Effector memory CD4-positive, alpha-beta T cell (primary cell): ENCODE measurements at regions not wholly inside any gene's neighbourhood (a gene's known extent, or its start where the extent isn't known, plus 50 kb on each side); places are given as distances from the start of the nearest gene placed in this dataset.

Experiments
- DNase-seq, 3 donors: peaks; one replicate each; pipeline ENCODE4 v3.0.0-alpha.2; 2020
- H3K27ac ChIP-seq: 2 replicates; pipeline ENCODE4 v1.7.0; 2013; ENCODE audit warnings: mild to moderate bottlenecking, low read length, moderate library complexity; ENCODE audit not compliant: insufficient read depth, poor library complexity, severe bottlenecking
- H3K27me3 ChIP-seq: replicated peaks from 2 replicates; pipeline ENCODE4 v1.7.0; 2013; ENCODE audit warnings: mild to moderate bottlenecking, low read length; ENCODE audit not compliant: insufficient read depth, control insufficient read depth, poor library complexity, severe bottlenecking
- H3K36me3 ChIP-seq: 2 replicates; pipeline ENCODE4 v1.7.0; 2013; ENCODE audit warnings: mild to moderate bottlenecking, low read length, moderate library complexity; ENCODE audit not compliant: control insufficient read depth, insufficient read depth
- H3K4me1 ChIP-seq: 2 replicates; pipeline ENCODE4 v1.7.0; 2013; ENCODE audit warnings: low read length, mild to moderate bottlenecking; ENCODE audit not compliant: control insufficient read depth, insufficient read depth, poor library complexity, severe bottlenecking
- H3K4me3 ChIP-seq: 2 replicates; pipeline ENCODE4 v1.7.0; 2013; ENCODE audit warnings: low read length, low read depth, mild to moderate bottlenecking; ENCODE audit not compliant: insufficient read depth, poor library complexity, severe bottlenecking
- H3K9me3 ChIP-seq: 2 replicates; pipeline ENCODE4 v1.7.0; 2013; ENCODE audit warnings: mild to moderate bottlenecking, low read length, moderate library complexity; ENCODE audit not compliant: control insufficient read depth

DNA sequence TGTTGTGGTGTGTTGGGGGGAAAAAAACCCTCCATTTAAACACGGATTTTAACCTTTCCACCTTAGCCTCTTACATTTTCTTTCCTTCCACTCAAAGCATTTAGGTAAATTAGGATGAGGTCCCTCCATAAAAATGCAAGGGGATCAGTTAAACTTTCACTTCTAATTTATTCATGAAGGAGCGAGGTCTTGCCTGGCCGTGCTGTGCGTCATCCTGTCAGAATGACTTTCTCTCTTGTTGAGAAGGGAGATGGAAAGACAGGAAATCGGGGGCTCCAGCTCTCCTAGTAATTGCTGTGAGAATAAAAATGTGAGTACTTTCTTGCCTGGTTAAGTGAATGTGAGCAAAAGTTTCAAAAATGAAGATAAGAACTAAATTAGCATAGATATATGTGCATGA is 962.3 kb upstream of the NR2F2 start:
- no peak for DNase-seq
- no peaks in the 10 kb centered on the region for H3K9me3 ChIP-seq
- H3K4me3 ChIP-seq = no peak overlapping the region
- H3K27ac ChIP-seq = no peak overlapping the region
- no peaks in the 10 kb centered on the region for H3K36me3 ChIP-seq
- H3K27me3 ChIP-seq = no peaks in the 10 kb centered on the region
- H3K4me1 ChIP-seq = no peaks in the 10 kb centered on the region

DNA sequence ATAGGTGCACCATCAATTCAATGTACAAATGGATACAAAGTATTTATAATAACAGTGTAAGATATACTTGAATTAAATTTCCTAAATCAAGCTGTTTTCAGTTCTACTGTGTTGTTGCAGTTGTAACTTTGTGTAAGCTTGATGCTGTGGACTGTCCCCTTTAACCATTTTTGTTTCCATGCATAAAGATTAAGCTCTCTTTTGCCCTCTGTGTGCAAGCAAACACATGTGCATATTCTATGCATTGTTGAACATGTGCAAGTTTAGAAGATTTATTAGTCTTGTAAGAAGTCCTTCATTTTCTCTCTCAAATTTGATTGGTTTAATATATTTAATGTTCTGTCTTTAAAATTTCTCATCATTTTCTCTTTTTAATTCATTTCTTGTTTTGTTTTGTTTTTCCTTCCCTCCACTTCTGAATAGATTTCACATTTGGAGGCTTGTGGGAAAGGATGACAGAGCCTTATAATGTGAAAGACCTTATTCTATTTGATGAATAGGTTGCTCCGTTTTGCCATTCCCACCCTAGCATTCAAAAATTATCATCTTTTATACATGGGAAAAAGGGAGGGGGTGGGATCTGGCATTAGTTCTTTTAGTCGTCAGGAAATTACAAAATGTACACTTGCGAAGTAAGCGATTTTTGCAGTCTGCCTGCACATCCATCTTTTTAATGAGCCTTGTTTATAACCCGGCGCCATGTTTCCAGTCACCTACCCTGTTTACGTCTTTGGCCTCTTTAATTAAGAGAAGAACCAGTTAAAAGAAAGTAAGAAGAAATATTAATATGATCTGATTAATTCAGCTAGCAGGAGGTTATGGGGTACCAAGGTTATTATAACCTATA is 961.5 kb upstream of the NR2F2 start:
- no peaks in the 10 kb centered on the region for H3K4me1 ChIP-seq
- DNase-seq = no peak
- no peak overlapping the region for H3K27ac ChIP-seq
- H3K9me3 ChIP-seq = no peaks in the 10 kb centered on the region
- no peaks in the 10 kb centered on the region for H3K27me3 ChIP-seq
- H3K4me3 ChIP-seq = no peak overlapping the region
- no peaks in the 10 kb centered on the region for H3K36me3 ChIP-seq

DNA sequence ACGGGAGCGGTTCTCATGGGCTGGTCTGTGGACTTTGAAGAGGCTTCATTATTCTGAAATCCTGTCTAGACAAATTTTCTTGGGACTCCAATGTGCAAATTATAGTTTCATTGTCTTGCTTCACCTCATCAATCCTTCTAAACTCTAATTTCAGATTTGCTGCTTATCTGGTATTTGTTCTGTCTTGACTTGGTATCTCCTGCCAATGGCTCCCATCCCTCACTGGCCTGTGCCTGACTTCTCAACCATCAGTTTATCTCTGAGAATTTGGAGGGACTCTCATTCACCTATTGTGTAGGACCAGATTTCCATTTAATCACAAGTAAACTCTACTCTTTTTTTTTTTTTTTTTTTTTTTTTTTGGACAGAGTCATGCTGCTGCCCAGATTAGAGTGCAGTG is 960.2 kb upstream of the NR2F2 start:
- Histone ChIP-seq H3K4me3 (no peak overlapping the region), H3K27me3 (no peaks in the 10 kb centered on the region), H3K4me1 (no peaks in the 10 kb centered on the region), H3K27ac (no peak overlapping the region), H3K36me3 (no peaks in the 10 kb centered on the region), H3K9me3 (no peaks in the 10 kb centered on the region)
- no peak for DNase-seq

DNA sequence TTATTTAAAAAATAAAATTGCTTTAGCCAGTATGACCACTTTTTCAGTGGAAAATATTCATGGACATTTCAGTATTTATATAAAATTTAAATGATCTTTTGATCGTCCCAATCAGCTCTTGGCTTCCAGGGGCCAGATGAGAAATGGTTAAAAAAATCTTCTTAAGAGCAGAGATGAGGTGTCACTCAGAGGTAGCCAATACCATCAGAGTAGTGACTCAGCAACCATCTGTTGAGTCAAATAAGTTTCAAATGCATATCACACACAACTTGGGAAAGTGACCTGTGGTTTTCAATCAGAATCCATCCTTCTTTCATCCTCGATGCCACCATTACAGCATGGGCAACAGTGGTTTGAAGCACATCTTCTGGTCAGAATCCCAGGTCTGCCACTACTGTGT is 958.8 kb upstream of the NR2F2 start:
- no peaks in the 10 kb centered on the region for H3K9me3 ChIP-seq

DNA sequence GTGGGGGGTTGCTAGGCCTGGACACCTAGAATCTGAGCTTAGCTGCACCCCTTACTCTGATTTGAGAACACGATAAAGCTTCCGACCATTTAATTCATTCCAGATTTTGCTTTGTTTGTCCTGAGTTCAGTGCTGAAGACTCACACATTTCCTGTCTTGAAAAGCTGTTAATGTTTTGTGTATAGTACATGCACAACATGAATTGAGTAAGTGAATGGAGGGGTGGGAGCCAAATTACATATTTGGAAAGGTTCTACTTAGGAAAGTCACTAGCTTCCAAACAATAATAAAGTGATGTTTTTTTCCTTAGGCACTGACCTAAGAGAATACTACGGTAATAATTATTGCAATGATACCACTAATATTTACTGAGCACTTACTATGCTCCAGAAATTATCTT is 955.2 kb upstream of the NR2F2 start:
- Histone ChIP-seq H3K4me3 (no peak overlapping the region), H3K9me3 (no peaks in the 10 kb centered on the region), H3K36me3 (no peaks in the 10 kb centered on the region), H3K4me1 (no peaks in the 10 kb centered on the region), H3K27me3 (no peaks in the 10 kb centered on the region), H3K27ac (no peak overlapping the region)
- no peak for DNase-seq

More for the DNA sequence above, 958.8 kb upstream of the NR2F2 start:
- H3K27me3 ChIP-seq = no peaks in the 10 kb centered on the region
- H3K36me3 ChIP-seq = no peaks in the 10 kb centered on the region
- no peaks in the 10 kb centered on the region for H3K4me1 ChIP-seq
- no peak overlapping the region for H3K4me3 ChIP-seq
- no peak for DNase-seq
- no peak overlapping the region for H3K27ac ChIP-seq

DNA sequence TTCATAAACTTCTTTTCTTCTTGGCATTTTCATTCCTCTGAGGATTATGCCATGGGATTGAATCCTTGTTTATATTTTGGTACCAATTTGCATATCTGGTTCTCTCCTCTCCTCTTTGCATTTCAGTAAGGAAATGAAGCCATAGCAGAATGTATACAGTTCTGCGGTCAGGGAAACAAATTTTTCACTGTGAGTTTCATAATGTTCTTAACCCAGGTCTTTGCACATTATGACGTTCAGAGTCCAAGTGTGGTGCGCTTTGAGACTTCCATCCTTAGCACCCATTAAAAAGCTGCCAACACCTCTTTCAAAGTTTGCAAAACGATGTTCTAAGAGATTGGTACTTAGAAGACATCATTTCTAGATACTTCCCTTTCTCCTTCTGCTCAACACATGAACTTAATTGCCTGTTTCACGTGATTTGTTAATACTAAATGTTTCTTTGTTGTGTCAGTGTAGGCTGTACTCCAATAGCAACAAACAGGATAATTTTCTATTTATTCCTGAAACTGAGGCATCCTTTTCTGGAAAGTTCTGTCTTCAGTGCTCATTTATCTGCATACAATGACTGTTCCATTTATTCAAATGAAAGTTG is 953.1 kb upstream of the NR2F2 start:
- H3K36me3 ChIP-seq = no peaks in the 10 kb centered on the region
- no peaks in the 10 kb centered on the region for H3K4me1 ChIP-seq
- no peak overlapping the region for H3K4me3 ChIP-seq
- H3K27ac ChIP-seq = no peak overlapping the region
- no peak for DNase-seq
- H3K27me3 ChIP-seq = no peaks in the 10 kb centered on the region
- no peaks in the 10 kb centered on the region for H3K9me3 ChIP-seq

DNA sequence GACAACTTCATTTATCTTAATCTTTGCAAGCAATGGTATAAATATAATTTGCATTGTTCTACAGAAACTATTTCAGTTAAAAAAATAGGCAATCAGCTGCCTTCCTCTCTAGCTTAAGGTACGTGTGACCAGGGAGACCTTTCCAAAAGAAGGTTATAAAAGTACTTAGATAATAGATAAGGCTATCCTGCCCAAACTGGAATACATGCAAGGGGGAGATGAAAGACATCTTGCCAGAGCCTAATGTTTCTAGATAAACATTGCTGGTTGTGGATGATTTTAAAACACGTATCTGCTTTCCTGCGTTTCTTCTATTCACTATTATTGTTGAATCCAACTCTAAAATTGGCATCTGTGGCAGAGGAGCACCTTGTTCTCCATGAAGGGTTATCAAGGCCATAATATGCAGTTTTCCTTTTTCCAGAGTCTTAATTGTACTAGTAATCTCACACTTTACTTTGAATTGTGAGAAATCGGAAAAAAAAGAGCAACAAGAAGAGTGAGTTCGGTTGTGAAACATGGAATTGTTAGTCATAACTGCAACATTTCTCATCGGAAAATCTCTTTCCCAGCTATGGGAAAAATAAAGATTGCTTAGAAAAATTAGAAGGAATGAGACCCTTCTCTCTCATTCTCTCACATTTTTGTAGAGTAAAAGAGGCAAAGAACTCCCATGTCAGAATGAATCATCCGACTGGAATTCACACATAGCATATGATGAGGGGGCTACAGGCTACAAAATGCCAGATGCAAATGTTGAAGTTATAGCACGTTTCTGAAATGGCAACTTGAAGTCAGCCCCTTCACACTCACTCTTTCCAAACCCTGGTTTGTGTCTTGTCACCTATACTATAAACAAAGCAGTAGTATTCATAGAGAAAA is 936.1 kb upstream of the NR2F2 start:
- no peak overlapping the region for H3K4me3 ChIP-seq
- DNase-seq = no peak
- H3K27me3 ChIP-seq = no peaks in the 10 kb centered on the region
- H3K9me3 ChIP-seq = no peaks in the 10 kb centered on the region
- H3K4me1 ChIP-seq = no peaks in the 10 kb centered on the region
- H3K27ac ChIP-seq = no peak overlapping the region
- no peaks in the 10 kb centered on the region for H3K36me3 ChIP-seq

DNA sequence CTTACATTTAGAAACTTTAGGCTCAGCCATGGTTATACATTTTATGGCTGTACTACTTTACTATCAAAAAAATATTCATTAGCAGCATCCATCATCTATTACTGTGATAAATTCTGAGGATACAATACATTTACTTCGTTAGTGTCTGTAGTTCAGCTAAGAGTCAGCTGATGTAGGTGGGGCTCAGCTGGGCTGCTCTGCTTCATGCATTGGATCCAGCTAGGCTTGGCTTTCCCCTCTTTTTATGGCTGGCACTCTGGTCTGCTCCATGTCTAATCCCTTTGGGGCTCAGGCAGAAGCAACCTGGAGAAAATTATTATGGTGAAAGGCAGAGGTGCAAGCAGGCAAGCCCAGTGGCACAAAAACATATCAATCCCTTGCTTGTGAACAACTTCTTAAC is 930.1 kb upstream of the NR2F2 start:
- no peak overlapping the region for H3K27ac ChIP-seq
- H3K9me3 ChIP-seq = no peaks in the 10 kb centered on the region
- DNase-seq = no peak
- H3K4me3 ChIP-seq = no peak overlapping the region
- no peaks in the 10 kb centered on the region for H3K4me1 ChIP-seq
- no peaks in the 10 kb centered on the region for H3K36me3 ChIP-seq
- H3K27me3 ChIP-seq = no peaks in the 10 kb centered on the region

DNA sequence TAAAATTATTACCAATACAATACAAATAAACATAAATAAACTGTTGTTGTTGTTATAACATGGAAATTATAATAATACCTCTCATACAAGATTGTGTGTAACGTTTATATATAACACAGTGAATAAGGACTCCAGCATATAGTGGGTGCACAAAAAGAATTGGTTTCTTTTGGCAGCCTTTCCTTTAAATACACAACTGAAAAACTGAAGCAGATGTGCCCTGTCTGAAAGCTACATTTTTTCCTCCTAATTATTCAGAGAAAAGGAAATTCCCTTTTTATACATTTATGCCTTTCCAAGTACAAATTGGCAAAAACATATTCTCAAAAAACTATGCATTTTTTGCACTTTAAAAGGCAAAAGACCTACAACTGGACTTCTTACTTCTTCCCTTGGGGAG is 928.9 kb upstream of the NR2F2 start:
- H3K4me1 ChIP-seq = no peaks in the 10 kb centered on the region
- no peaks in the 10 kb centered on the region for H3K27me3 ChIP-seq
- H3K27ac ChIP-seq = no peak overlapping the region
- no peaks in the 10 kb centered on the region for H3K9me3 ChIP-seq
- H3K36me3 ChIP-seq = no peaks in the 10 kb centered on the region
- no peak overlapping the region for H3K4me3 ChIP-seq
- no peak for DNase-seq

DNA sequence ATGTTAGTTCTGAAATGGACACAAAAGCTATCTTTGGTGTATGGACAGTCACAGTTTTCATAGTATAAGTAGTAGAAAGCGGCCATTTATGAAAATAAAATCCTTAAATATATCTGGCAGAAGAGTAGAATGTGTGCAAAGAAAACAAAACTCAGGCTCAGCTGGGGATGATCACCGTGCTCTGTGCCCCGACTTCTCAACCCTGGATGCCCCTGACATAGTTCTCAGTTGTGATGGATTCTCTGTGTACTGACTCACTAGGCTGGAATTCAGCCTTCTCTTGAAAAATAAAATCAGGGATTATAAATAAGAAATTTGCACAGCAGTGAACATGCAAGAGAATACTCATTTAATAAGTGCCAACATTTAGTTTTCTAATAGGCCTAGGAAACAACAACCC is 925.1 kb upstream of the NR2F2 start:
- Histone ChIP-seq H3K4me1 (no peaks in the 10 kb centered on the region), H3K27ac (no peak overlapping the region), H3K36me3 (no peaks in the 10 kb centered on the region), H3K4me3 (no peak overlapping the region), H3K27me3 (no peaks in the 10 kb centered on the region), H3K9me3 (no peaks in the 10 kb centered on the region)
- no peak for DNase-seq
